ENCODE measurements at regions not wholly inside any gene's neighbourhood (a gene's known extent, or its start where the extent isn't known, plus 50 kb on each side); places are given as distances from the start of the nearest gene placed in this dataset.

DNA sequence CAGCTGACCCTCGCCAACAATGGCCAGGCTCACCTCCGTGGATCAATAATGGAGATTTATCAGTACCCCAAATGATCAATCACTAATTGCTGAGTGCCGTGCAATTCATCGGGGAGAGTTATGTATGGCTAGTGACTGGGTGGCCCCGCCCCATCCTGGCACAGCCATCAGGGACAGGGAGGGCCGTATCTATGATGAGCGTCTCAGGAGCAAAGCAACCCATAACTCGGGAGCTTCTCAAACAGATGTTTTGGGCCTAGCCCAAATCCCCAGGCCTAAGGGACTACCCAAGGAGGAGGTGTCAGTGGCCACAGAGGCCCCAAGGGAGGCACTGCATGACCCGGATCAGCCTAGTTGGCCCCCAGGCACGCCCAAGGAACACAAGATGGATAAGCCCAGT lies 180.0 kb upstream of the LINGO1 start:
- H3K27ac ChIP-seq (ENCODE audit: low read length) = no peak overlapping the region
- TF ChIP-seq TCF7L2 (IDR thresholded peaks at IDR 0.05; ENCODE audit: low read depth, low read length) (no peak), POLR2AphosphoS5 (IDR thresholded peaks at IDR 0.05; ENCODE audit: low read depth, low read length) (no peak), REST (IDR thresholded peaks at IDR 0.05; ENCODE audit: insufficient read depth in 1 of 2, low read depth in 2 of 2, low read length in 1 of 2) (no peak), SIN3A (IDR thresholded peaks at IDR 0.05; ENCODE audit: borderline replicate concordance, insufficient read depth, low read depth, low read length) (no peak)
- TF ChIP-seq, protein P1, sequence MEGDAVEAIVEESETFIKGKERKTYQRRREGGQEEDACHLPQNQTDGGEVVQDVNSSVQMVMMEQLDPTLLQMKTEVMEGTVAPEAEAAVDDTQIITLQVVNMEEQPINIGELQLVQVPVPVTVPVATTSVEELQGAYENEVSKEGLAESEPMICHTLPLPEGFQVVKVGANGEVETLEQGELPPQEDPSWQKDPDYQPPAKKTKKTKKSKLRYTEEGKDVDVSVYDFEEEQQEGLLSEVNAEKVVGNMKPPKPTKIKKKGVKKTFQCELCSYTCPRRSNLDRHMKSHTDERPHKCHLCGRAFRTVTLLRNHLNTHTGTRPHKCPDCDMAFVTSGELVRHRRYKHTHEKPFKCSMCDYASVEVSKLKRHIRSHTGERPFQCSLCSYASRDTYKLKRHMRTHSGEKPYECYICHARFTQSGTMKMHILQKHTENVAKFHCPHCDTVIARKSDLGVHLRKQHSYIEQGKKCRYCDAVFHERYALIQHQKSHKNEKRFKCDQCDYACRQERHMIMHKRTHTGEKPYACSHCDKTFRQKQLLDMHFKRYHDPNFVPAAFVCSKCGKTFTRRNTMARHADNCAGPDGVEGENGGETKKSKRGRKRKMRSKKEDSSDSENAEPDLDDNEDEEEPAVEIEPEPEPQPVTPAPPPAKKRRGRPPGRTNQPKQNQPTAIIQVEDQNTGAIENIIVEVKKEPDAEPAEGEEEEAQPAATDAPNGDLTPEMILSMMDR (IDR thresholded peaks at IDR 0.05) = no peak
- DNase-seq (ENCODE audit: low read depth, low spot score) = no peak
- in situ Hi-C loops (cut with HindIII; ENCODE audit: low pct_unique_long_range_greater_than_20kb, low sequenced_read_pairs) (no loop called here), intact Hi-C loops (cut with micrococcal nuclease; ENCODE audit: unreplicated experiment) (no loop called here)
- H3K36me3 ChIP-seq (ENCODE audit: control insufficient read depth, insufficient read depth, low read length) = no peaks in the 10 kb centered on the region
- CTCF ChIA-PET = no interaction called here
- no peaks in the 10 kb centered on the region for H3K9me3 ChIP-seq (ENCODE audit: control insufficient read depth, insufficient read depth, low read depth, low read length)
- no TSS peak for BruUV-seq (replicated peaks)
- ATAC-seq = no peak
- POLR2A ChIA-PET = no interaction called here
- no peaks in the 10 kb centered on the region for H3K4me1 ChIP-seq (ENCODE audit: control insufficient read depth, insufficient read depth, low read length)
- H3K27me3 ChIP-seq (ENCODE audit: control insufficient read depth, insufficient read depth, low read length) = no peaks in the 10 kb centered on the region
- no peak overlapping the region for H3K4me3 ChIP-seq (ENCODE audit: low read depth in 2 of 2, low read length in 2 of 2)

DNA sequence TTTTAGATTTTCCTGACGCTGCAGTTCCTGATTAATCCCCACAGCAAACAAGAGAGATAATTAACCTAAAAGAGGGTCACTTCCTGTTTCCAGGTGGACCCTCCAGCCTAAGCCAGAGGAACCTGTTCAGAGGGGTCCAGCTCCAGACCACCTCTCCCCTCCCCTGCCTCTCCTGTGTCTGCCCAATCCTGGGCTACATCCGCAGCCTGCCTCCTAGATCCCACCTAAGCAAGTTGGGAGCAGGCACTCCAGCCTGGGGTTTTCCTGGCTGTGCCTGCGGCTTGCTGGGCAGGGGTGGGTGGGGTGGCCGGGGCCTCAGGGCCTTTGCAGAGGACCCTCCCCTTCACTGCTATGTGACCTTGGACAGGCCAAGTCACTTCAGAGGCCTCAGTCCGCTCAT lies 178.6 kb upstream of the LINGO1 start:
- no peak for TF ChIP-seq POLR2AphosphoS5 (IDR thresholded peaks at IDR 0.05; ENCODE audit: low read depth, low read length)
- TF ChIP-seq TCF7L2 (IDR thresholded peaks at IDR 0.05; ENCODE audit: low read depth, low read length) = no peak
- no peak for TF ChIP-seq SIN3A (IDR thresholded peaks at IDR 0.05; ENCODE audit: borderline replicate concordance, insufficient read depth, low read depth, low read length)
- TF ChIP-seq REST (IDR thresholded peaks at IDR 0.05; ENCODE audit: insufficient read depth in 1 of 2, low read depth in 2 of 2, low read length in 1 of 2) = no peak
- TF ChIP-seq, protein P1 (IDR thresholded peaks at IDR 0.05) = no peak
- H3K27me3 ChIP-seq (ENCODE audit: control insufficient read depth, insufficient read depth, low read length) = no peaks in the 10 kb centered on the region
- ChIA-PET POLR2A (no interaction called here), CTCF (no interaction called here)
- H3K36me3 ChIP-seq (ENCODE audit: control insufficient read depth, insufficient read depth, low read length) = no peaks in the 10 kb centered on the region
- H3K27ac ChIP-seq (ENCODE audit: low read length) = no peak overlapping the region
- ATAC-seq = no peak
- intact Hi-C loops (cut with micrococcal nuclease; ENCODE audit: unreplicated experiment) = no loop called here
- peaks cover 3% of the 10 kb centered on the region; the same call in 1 of the 2 replicates for H3K4me1 ChIP-seq (ENCODE audit: control insufficient read depth, insufficient read depth, low read length)
- no peak overlapping the region for H3K4me3 ChIP-seq (ENCODE audit: low read depth in 2 of 2, low read length in 2 of 2)
- in situ Hi-C loops (cut with HindIII; ENCODE audit: low pct_unique_long_range_greater_than_20kb, low sequenced_read_pairs) = no loop called here
- no peak for DNase-seq (ENCODE audit: low read depth, low spot score)
- no peaks in the 10 kb centered on the region for H3K9me3 ChIP-seq (ENCODE audit: control insufficient read depth, insufficient read depth, low read depth, low read length)
- no TSS peak for BruUV-seq (replicated peaks)

Data from Panc1 (cell line).